Activated CD8-positive, alpha-beta T cell treated with anti-CD3 and anti-CD28 coated beads, Interleukin-2, amount 10 ng/mL, durations not matched to agents 7 days and 5 days (primary cell): ENCODE measurements at regions not wholly inside any gene's neighbourhood (a gene's known extent, or its start where the extent isn't known, plus 50 kb on each side); places are given as distances from the start of the nearest gene placed in this dataset.
A peak's percentile ranks its signal among the peaks of the same experiment; 100 is the strongest.

Experiments used
- ATAC-seq: fragments of 150-1000 bp; cut with Tn5 transposase; one replicate; pipeline ENCODE4 v1.10.0; 2021; ENCODE audit warnings: moderate library complexity
- CTCF ChIA-PET: fragments of 350-600 bp; sonication (Branson Sonifier 250); formaldehyde crosslinking; loops from one replicate; lab custom pipeline; 2021; ENCODE audit warnings: antibody characterized with exemption; lab: Charles Lee
- POLR2A ChIA-PET: fragments of 350-600 bp; sonication (Branson Sonifier 250); formaldehyde crosslinking; loops from one replicate; lab custom pipeline; 2021; ENCODE audit warnings: antibody characterized with exemption; lab: Charles Lee
- DNase-seq: peaks from one replicate; pipeline ENCODE4 v3.0.0-alpha.2; 2020
- H3K27ac Mint-ChIP-seq: one replicate; pipeline ENCODE4 v1.8.0; 2021; ENCODE audit warnings: mild to moderate bottlenecking, mixed read lengths
- H3K27me3 Mint-ChIP-seq: one replicate; pipeline ENCODE4 v1.8.0; 2021; ENCODE audit warnings: low read depth, mixed read lengths
- H3K36me3 Mint-ChIP-seq: one replicate; pipeline ENCODE4 v1.8.0; 2021; ENCODE audit warnings: low read depth, mixed read lengths
- H3K4me1 Mint-ChIP-seq: one replicate; pipeline ENCODE4 v1.8.0; 2021; ENCODE audit warnings: low read depth, mixed read lengths
- H3K4me3 Mint-ChIP-seq: one replicate; pipeline ENCODE4 v1.8.0; 2021; ENCODE audit warnings: mild to moderate bottlenecking, mixed read lengths
- H3K9me3 Mint-ChIP-seq: one replicate; pipeline ENCODE4 v1.8.0; 2022; ENCODE audit warnings: mixed read lengths; ENCODE audit not compliant: insufficient read depth

- ATAC-seq (no peak), DNase-seq (no peak)
- Mint-ChIP-seq H3K27me3 (peaks cover 3% of the 10 kb centered on the region), H3K36me3 (peaks cover 2% of the 10 kb centered on the region), H3K9me3 (peaks cover 10% of the 10 kb centered on the region), H3K4me1 (peaks cover 13% of the 10 kb centered on the region), H3K4me3 (no peak overlapping the region), H3K27ac (no peak overlapping the region)
- ChIA-PET POLR2A (no interaction called here), CTCF (interaction anchor here (1.0 kb wide), 1 partner anchor 13 kb away, joined by 4 read pairs; no protein-coding TSS in a partner anchor)
Observed at GRCh38 chr16:85971902-85972638, 73.1 kb downstream of the IRF8 start.

- Mint-ChIP-seq H3K9me3 (peaks cover 10% of the 10 kb centered on the region), H3K4me1 (peaks cover 6% of the 10 kb centered on the region), H3K36me3 (peaks cover 2% of the 10 kb centered on the region), H3K27me3 (peaks cover 6% of the 10 kb centered on the region), H3K4me3 (no peak overlapping the region), H3K27ac (no peak overlapping the region)
- ChIA-PET POLR2A (no interaction called here), CTCF (interaction anchor here (0.6 kb wide), 1 partner anchor 155 kb away, joined by 3 read pairs; no protein-coding TSS in a partner anchor)
- ATAC-seq (no peak), DNase-seq (no peak)
Observed at GRCh38 chr16:85974428-85975375, 75.7 kb downstream of the IRF8 start.

DNA sequence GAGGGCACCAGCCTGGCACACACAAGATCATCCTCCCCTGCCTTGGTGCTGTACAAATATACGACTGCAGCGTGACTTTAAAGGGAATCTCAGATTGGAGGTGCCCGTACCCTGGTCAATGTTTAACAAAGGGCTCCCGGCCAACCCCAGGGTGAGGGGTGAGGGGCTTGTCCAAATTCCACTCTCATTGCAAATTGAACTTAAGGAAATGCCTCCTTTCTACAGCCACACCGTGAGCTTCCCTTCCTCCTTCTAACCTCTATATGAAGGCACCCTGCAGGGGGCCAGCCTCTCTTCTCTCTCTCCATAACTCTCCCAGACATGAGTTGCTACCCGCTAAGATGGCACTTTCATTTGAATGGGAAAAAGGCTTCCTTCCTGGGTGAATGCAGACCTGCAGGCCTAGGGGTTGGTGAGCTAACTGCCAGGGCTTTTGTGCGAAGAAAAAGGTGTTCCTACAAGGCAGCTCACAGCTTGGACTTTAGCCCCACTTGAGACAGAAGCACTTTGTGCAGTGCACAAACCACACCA, 76.6 kb downstream of the IRF8 start:
- H3K27ac Mint-ChIP-seq = no peak overlapping the region
- CTCF ChIA-PET = interaction anchor here (0.6 kb wide), 1 partner anchor 156 kb away, joined by 3 read pairs; no protein-coding TSS in a partner anchor
- H3K4me1 Mint-ChIP-seq = no peaks in the 10 kb centered on the region
- DNase-seq (no peak), ATAC-seq (no peak)
- H3K27me3 Mint-ChIP-seq = peaks cover 6% of the 10 kb centered on the region
- no peak overlapping the region for H3K4me3 Mint-ChIP-seq
- peaks cover 2% of the 10 kb centered on the region for H3K36me3 Mint-ChIP-seq
- POLR2A ChIA-PET = no interaction called here
- peaks cover 10% of the 10 kb centered on the region for H3K9me3 Mint-ChIP-seq

GRCh38 chr16:85978291-85978775, 79.4 kb downstream of the IRF8 start:
- Mint-ChIP-seq H3K4me1 (no peaks in the 10 kb centered on the region), H3K36me3 (no peaks in the 10 kb centered on the region), H3K4me3 (no peak overlapping the region), H3K27ac (no peak overlapping the region), H3K27me3 (peaks cover 8% of the 10 kb centered on the region), H3K9me3 (peaks cover 10% of the 10 kb centered on the region)
- POLR2A ChIA-PET = interaction anchor here (0.6 kb wide), 1 partner anchor 38 kb away, joined by 4 read pairs; no protein-coding TSS in a partner anchor
- CTCF ChIA-PET = interaction anchor here (1.1 kb wide), 1 partner anchor 157 kb away, joined by 3 read pairs; no protein-coding TSS in a partner anchor
- ATAC-seq (no peak), DNase-seq (no peak)

- no peak overlapping the region for H3K27ac Mint-ChIP-seq
- peaks cover 9% of the 10 kb centered on the region for H3K9me3 Mint-ChIP-seq
- POLR2A ChIA-PET = no interaction called here
- CTCF ChIA-PET = no interaction called here
- no peak overlapping the region for H3K4me3 Mint-ChIP-seq
- ATAC-seq (no peak), DNase-seq (no peak)
- no peaks in the 10 kb centered on the region for H3K4me1 Mint-ChIP-seq
- no peaks in the 10 kb centered on the region for H3K36me3 Mint-ChIP-seq
- H3K27me3 Mint-ChIP-seq = peaks cover 8% of the 10 kb centered on the region
Observed at GRCh38 chr16:85978976-85979375, 80.0 kb downstream of the IRF8 start.

- H3K4me3 Mint-ChIP-seq = no peak overlapping the region
- peaks cover 8% of the 10 kb centered on the region for H3K27me3 Mint-ChIP-seq
- ATAC-seq (no peak), DNase-seq (no peak)
- CTCF ChIA-PET = no interaction called here
- H3K4me1 Mint-ChIP-seq = peaks cover 6% of the 10 kb centered on the region
- no peak overlapping the region for H3K27ac Mint-ChIP-seq
- peaks cover 3% of the 10 kb centered on the region for H3K9me3 Mint-ChIP-seq
- no peaks in the 10 kb centered on the region for H3K36me3 Mint-ChIP-seq
- POLR2A ChIA-PET = no interaction called here
Observed at GRCh38 chr16:85979605-85980004, 80.6 kb downstream of the IRF8 start.

GRCh38 chr16:85980686-85981085, 81.7 kb downstream of the IRF8 start:
- Mint-ChIP-seq H3K27ac (no peak overlapping the region), H3K36me3 (no peaks in the 10 kb centered on the region), H3K4me3 (no peak overlapping the region), H3K9me3 (no peaks in the 10 kb centered on the region), H3K27me3 (peaks cover 8% of the 10 kb centered on the region), H3K4me1 (peaks cover 16% of the 10 kb centered on the region)
- CTCF ChIA-PET = interaction anchor here (2.5 kb wide), 1 partner anchor 159 kb away, joined by 15 read pairs; no protein-coding TSS in a partner anchor
- ATAC-seq (no peak), DNase-seq (no peak)
- POLR2A ChIA-PET = interaction anchor here (1.4 kb wide), 1 partner anchor 180 kb away, joined by 3 read pairs; no protein-coding TSS in a partner anchor

- Mint-ChIP-seq H3K36me3 (no peaks in the 10 kb centered on the region), H3K9me3 (no peaks in the 10 kb centered on the region), H3K27ac (peak overlapping the region; percentile 39), H3K27me3 (peaks cover 5% of the 10 kb centered on the region), H3K4me1 (peaks cover 27% of the 10 kb centered on the region), H3K4me3 (no peak overlapping the region)
- CTCF ChIA-PET = interaction anchor here (1.4 to 2.5 kb wide), 2 partner anchors 160 to 162 kb away, joined by 4 to 15 read pairs; no protein-coding TSS in a partner anchor
- POLR2A ChIA-PET = interaction anchor here (0.7 kb wide), 1 partner anchor 171 kb away, joined by 3 read pairs; no protein-coding TSS in a partner anchor
- ATAC-seq = no peak
- DNase-seq = no peak
Observed at GRCh38 chr16:85981826-85982562, 83.0 kb downstream of the IRF8 start.

DNA sequence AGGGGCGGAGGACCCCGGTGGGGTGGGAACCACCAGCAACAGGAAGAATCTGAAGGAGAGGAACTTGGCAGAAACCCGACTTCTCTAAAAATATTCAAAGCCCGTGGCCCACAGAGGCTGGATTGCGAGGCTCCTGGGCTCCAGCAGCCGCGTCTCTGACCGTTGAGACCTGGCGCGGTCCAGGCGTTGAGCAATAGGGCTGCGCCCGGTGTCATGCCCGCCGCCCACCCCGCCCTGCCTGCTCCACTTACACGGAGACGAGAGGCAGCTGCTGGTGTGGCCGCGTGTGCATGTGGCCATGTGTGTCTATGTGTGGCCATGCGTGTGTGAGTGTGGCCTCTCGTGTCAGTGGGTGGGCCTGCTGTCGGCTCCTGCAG, 83.6 kb downstream of the IRF8 start:
- ChIA-PET CTCF (interaction anchor here (1.8 to 2.5 kb wide), 2 partner anchors 161 to 163 kb away, joined by 6 to 15 read pairs; no protein-coding TSS in a partner anchor), POLR2A (no interaction called here)
- DNase-seq (no peak), ATAC-seq (no peak)
- H3K27me3 Mint-ChIP-seq = peaks cover 5% of the 10 kb centered on the region
- peaks cover 32% of the 10 kb centered on the region for H3K4me1 Mint-ChIP-seq
- no peaks in the 10 kb centered on the region for H3K36me3 Mint-ChIP-seq
- no peak overlapping the region for H3K4me3 Mint-ChIP-seq
- H3K9me3 Mint-ChIP-seq = no peaks in the 10 kb centered on the region
- H3K27ac Mint-ChIP-seq = no peak overlapping the region

DNA sequence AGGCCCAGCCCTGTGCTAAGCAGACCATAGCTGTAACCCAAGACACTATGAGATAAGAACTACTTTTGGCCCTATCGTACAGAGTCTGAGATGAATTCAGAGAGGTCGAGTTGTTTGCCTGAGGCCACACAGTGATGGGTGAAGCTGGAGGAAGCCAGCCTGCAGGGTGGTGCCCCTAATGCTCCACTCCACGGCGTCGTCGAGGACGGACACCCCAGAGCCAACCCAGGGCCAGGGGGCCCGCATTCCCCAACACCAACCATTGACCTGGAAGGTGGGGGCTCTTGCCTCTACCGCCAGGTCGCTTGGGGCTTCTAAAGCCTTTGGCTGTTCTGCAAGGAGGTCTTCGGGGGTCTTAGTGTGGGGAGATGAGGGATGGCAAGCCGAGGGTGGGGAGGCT, 84.1 kb downstream of the IRF8 start:
- H3K4me3 Mint-ChIP-seq = no peak overlapping the region
- no peak for ATAC-seq
- H3K27ac Mint-ChIP-seq = no peak overlapping the region
- peaks cover 2% of the 10 kb centered on the region for H3K27me3 Mint-ChIP-seq
- ChIA-PET POLR2A (no interaction called here), CTCF (interaction anchor here (1.1 to 1.9 kb wide), 3 partner anchors 28 to 163 kb away, joined by 4 to 6 read pairs (median 5); no protein-coding TSS in a partner anchor)
- H3K36me3 Mint-ChIP-seq = no peaks in the 10 kb centered on the region
- peaks cover 36% of the 10 kb centered on the region for H3K4me1 Mint-ChIP-seq
- H3K9me3 Mint-ChIP-seq = no peaks in the 10 kb centered on the region
- no peak for DNase-seq
